GM23338 (cell line): ENCODE measurements at regions not wholly inside any gene's neighbourhood (a gene's known extent, or its start where the extent isn't known, plus 50 kb on each side); places are given as distances from the start of the nearest gene placed in this dataset.

Experiments
- ATAC-seq: fragments of 200-7000 bp; cut with Tn5 transposase; 3 replicates; pipeline ENCODE4 v1.9.1; 2020
- DNase-seq: peaks from one replicate; pipeline ENCODE4 v3.0.0-alpha.2; 2015; ENCODE audit warnings: low spot score
- H2AFZ ChIP-seq: fragments of 200-600 bp; sonication (generic); 2 replicates; pipeline ENCODE4 v1.8.0; 2016; ENCODE audit warnings: antibody characterized with exemption, mild to moderate bottlenecking, moderate library complexity
- H3F3A ChIP-seq: fragments of 200-600 bp; sonication (generic); replicated peaks from 2 replicates; pipeline ENCODE4 v1.8.0; 2017; ENCODE audit warnings: antibody characterized with exemption, mixed run types, low read depth
- H3K27ac ChIP-seq: fragments of 200-600 bp; sonication (generic); 2 replicates; pipeline ENCODE4 v1.6.1; 2016; ENCODE audit warnings: low read depth
- H3K27me3 ChIP-seq: fragments of 200-600 bp; sonication (generic); 2 replicates; pipeline ENCODE4 v1.8.0; 2016; ENCODE audit warnings: mild to moderate bottlenecking, mixed run types, moderate library complexity; ENCODE audit not compliant: insufficient read depth
- H3K36me3 ChIP-seq: fragments of 200-600 bp; sonication (generic); 2 replicates; pipeline ENCODE4 v1.8.0; 2016; ENCODE audit warnings: mild to moderate bottlenecking; ENCODE audit not compliant: insufficient read depth
- H3K4me1 ChIP-seq: fragments of 200-600 bp; sonication (generic); 2 replicates; pipeline ENCODE4 v1.8.0; 2016; ENCODE audit warnings: mild to moderate bottlenecking, moderate library complexity; ENCODE audit not compliant: insufficient read depth
- H3K4me2 ChIP-seq: fragments of 200-600 bp; sonication (generic); 2 replicates; pipeline ENCODE4 v1.7.1; 2017; ENCODE audit warnings: mixed run types
- H3K4me3 ChIP-seq: fragments of 200-600 bp; sonication (generic); 2 replicates; pipeline ENCODE4 v1.6.1; 2016; ENCODE audit warnings: mixed run types
- H3K79me2 ChIP-seq: fragments of 200-600 bp; sonication (generic); replicated peaks from 2 replicates; pipeline ENCODE4 v1.8.0; 2017; ENCODE audit warnings: mild to moderate bottlenecking; ENCODE audit not compliant: insufficient read depth
- H3K9me2 ChIP-seq: fragments of 200-600 bp; sonication (generic); 2 replicates; pipeline ENCODE4 v1.8.0; 2017; ENCODE audit not compliant: insufficient read depth
- H4K20me1 ChIP-seq: fragments of 200-600 bp; sonication (generic); replicated peaks from 2 replicates; pipeline ENCODE4 v1.8.0; 2017; ENCODE audit warnings: mild to moderate bottlenecking; ENCODE audit not compliant: insufficient read depth
- H3K27ac Mint-ChIP-seq: 2 replicates; pipeline ENCODE4 v1.8.0; 2020; ENCODE audit warnings: inconsistent platforms, mild to moderate bottlenecking, moderate library complexity, mixed read lengths
- H3K27me3 Mint-ChIP-seq: 3 replicates; pipeline ENCODE4 v1.8.0; 2022; ENCODE audit warnings: low read depth, mild to moderate bottlenecking, moderate library complexity, mixed read lengths, inconsistent platforms; ENCODE audit not compliant: insufficient read depth, poor library complexity
- H3K36me3 Mint-ChIP-seq: 3 replicates; pipeline ENCODE4 v1.8.0; 2021; ENCODE audit warnings: low read depth, mild to moderate bottlenecking, inconsistent platforms, moderate library complexity, mixed read lengths
- H3K4me1 Mint-ChIP-seq: 3 replicates; pipeline ENCODE4 v1.8.0; 2020; ENCODE audit warnings: mild to moderate bottlenecking, inconsistent platforms, mixed read lengths
- H3K4me3 Mint-ChIP-seq: 3 replicates; pipeline ENCODE4 v1.8.0; 2021; ENCODE audit warnings: moderate library complexity, mild to moderate bottlenecking, inconsistent platforms, mixed read lengths
- H3K9me3 Mint-ChIP-seq: 3 replicates; pipeline ENCODE4 v1.8.0; 2020; ENCODE audit warnings: moderate library complexity, mild to moderate bottlenecking, inconsistent platforms, mixed read lengths
- CREB1 ChIP-seq: fragments of 250-450 bp; sonication (Bioruptor Pico); IDR thresholded peaks from 2 replicates; pipeline ENCODE4 v1.5.0; 2020; ENCODE audit warnings: low read depth, mild to moderate bottlenecking, moderate library complexity
- CTCF ChIP-seq, 2 experiments: fragments of 200-600 bp in 1 of 2; sonication (generic) in 1 of 2; conservative IDR thresholded peaks; 2 replicates each; pipeline versions ENCODE4 v1.5.1 to v1.6.1; 2016 to 2017; ENCODE audit warnings: antibody characterized with exemption in 2 of 2, low read depth in 2 of 2, mild to moderate bottlenecking in 2 of 2, moderate library complexity in 1 of 2
- ETS1 ChIP-seq: IDR thresholded peaks from 2 replicates; pipeline ENCODE4 v1.6.1; 2016; ENCODE audit warnings: antibody characterized with exemption
- EZH2 ChIP-seq: fragments of 200-600 bp; sonication (generic); IDR thresholded peaks from one replicate; pipeline ENCODE4 v1.8.0; 2017; ENCODE audit warnings: antibody characterized with exemption, mild to moderate bottlenecking, low read depth; ENCODE audit not compliant: unreplicated experiment
- EZH2phosphoT487 ChIP-seq: fragments of 200-600 bp; sonication (generic); IDR thresholded peaks from one replicate; pipeline ENCODE4 v1.8.1; 2018; ENCODE audit warnings: antibody characterized with exemption; ENCODE audit not compliant: unreplicated experiment
- JUNB ChIP-seq: IDR thresholded peaks from one replicate; pipeline ENCODE4 v1.6.1; 2016; ENCODE audit warnings: antibody characterized with exemption; ENCODE audit not compliant: unreplicated experiment
- NANOG ChIP-seq: IDR thresholded peaks from 2 replicates; pipeline ENCODE4 v1.6.1; 2016; ENCODE audit warnings: antibody characterized with exemption, borderline replicate concordance
- POLR2AphosphoS5 ChIP-seq: IDR thresholded peaks from 2 replicates; pipeline ENCODE4 v1.6.1; 2016; ENCODE audit warnings: antibody characterized with exemption, low read depth
- STAT1 ChIP-seq: IDR thresholded peaks from one replicate; pipeline ENCODE4 v1.6.1; 2016; ENCODE audit warnings: antibody characterized with exemption; ENCODE audit not compliant: unreplicated experiment
- ZNF114 ChIP-seq: fragments of 250-450 bp; sonication (Bioruptor Pico); IDR thresholded peaks from 2 replicates; pipeline ENCODE4 v1.5.0; 2020; ENCODE audit warnings: mild to moderate bottlenecking, moderate library complexity
- ZNF331 ChIP-seq: fragments of 250-450 bp; sonication (Bioruptor Pico); IDR thresholded peaks from 2 replicates; pipeline ENCODE4 v1.5.0; 2020; ENCODE audit warnings: low read depth, mild to moderate bottlenecking, moderate library complexity
- ZNF462 ChIP-seq: fragments of 250-450 bp; sonication (Bioruptor Pico); IDR thresholded peaks from 2 replicates; pipeline ENCODE4 v1.5.0; 2020; ENCODE audit warnings: mild to moderate bottlenecking, moderate library complexity
- TF ChIP-seq, protein P1 (sequence below): IDR thresholded peaks from one replicate; pipeline ENCODE4 v1.6.1; 2018; ENCODE audit warnings: antibody characterized with exemption; ENCODE audit not compliant: unreplicated experiment

DNA sequence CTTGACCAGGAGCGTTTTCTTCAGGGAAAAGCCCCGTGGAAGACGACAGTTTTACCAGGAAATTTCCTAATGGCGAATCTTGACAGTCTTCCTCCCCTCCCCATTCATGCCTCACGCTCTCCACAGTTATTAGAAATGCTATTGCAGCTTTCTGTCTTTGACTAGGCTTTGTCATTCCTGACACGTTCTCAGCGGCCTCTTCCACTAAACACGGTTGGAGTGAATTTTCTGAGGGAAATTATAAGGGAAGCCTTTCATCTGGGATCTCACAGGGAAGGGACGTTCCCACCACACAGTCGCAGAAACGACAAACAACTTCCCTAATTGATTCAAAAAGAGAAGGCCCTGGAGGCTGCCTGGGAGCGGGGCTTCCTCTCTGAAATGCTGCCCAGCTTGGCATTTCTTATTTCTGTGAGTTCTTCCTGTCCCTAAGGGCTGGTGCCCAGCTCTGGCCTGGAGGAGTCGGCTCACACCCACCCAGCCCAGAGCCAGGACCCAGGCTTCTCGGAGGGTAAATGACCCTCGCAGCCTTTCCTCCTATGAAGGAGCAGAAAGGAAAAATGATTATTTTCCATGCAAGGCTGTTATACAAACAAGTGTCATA is 57.1 kb upstream of the PPP1R26 start:
- H3K4me3 Mint-ChIP-seq: no peak overlapping the region
- no peak for DNase-seq

More for the DNA sequence above, 57.1 kb upstream of the PPP1R26 start:
- no peak overlapping the region for H3K4me2 ChIP-seq
- H3K4me3 ChIP-seq: no peak overlapping the region
- no peak overlapping the region for H3K27ac ChIP-seq
- ATAC-seq: no peak
- H3K27me3 ChIP-seq: no peaks in the 10 kb centered on the region
- Mint-ChIP-seq H3K9me3 (peaks cover 24% of the 10 kb centered on the region), H3K36me3 (peaks cover 7% of the 10 kb centered on the region; the same call in 2 of the 3 replicates), H3K27me3 (peaks cover 9% of the 10 kb centered on the region), H3K4me1 (peaks cover 12% of the 10 kb centered on the region), H3K27ac (no peak overlapping the region)
- H3K9me2 ChIP-seq: peaks cover 3% of the 10 kb centered on the region; the same call in 1 of the 2 replicates
- no peak overlapping the region for H2AFZ ChIP-seq
- TF ChIP-seq JUNB: no peak
- no peak for TF ChIP-seq ZNF331 (CRISPR knock-in tag)
- no peak for TF ChIP-seq EZH2
- no peak for TF ChIP-seq ZNF114 (CRISPR knock-in tag)
- no peak for TF ChIP-seq POLR2AphosphoS5
- no peak for TF ChIP-seq ZNF462 (CRISPR knock-in tag)
- TF ChIP-seq, protein P1, sequence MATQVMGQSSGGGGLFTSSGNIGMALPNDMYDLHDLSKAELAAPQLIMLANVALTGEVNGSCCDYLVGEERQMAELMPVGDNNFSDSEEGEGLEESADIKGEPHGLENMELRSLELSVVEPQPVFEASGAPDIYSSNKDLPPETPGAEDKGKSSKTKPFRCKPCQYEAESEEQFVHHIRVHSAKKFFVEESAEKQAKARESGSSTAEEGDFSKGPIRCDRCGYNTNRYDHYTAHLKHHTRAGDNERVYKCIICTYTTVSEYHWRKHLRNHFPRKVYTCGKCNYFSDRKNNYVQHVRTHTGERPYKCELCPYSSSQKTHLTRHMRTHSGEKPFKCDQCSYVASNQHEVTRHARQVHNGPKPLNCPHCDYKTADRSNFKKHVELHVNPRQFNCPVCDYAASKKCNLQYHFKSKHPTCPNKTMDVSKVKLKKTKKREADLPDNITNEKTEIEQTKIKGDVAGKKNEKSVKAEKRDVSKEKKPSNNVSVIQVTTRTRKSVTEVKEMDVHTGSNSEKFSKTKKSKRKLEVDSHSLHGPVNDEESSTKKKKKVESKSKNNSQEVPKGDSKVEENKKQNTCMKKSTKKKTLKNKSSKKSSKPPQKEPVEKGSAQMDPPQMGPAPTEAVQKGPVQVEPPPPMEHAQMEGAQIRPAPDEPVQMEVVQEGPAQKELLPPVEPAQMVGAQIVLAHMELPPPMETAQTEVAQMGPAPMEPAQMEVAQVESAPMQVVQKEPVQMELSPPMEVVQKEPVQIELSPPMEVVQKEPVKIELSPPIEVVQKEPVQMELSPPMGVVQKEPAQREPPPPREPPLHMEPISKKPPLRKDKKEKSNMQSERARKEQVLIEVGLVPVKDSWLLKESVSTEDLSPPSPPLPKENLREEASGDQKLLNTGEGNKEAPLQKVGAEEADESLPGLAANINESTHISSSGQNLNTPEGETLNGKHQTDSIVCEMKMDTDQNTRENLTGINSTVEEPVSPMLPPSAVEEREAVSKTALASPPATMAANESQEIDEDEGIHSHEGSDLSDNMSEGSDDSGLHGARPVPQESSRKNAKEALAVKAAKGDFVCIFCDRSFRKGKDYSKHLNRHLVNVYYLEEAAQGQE: no peak
- no peak for TF ChIP-seq CREB1
- TF ChIP-seq NANOG: no peak
- TF ChIP-seq ETS1: no peak
- no peak for TF ChIP-seq EZH2phosphoT487
- TF ChIP-seq STAT1: no peak
- no peak for TF ChIP-seq CTCF (conservative IDR thresholded peaks at IDR 0.05; ENCODE audit: low read depth in 2 of 2)
- H3K36me3 ChIP-seq: no peaks in the 10 kb centered on the region
- no peaks in the 10 kb centered on the region for H3K79me2 ChIP-seq
- no peaks in the 10 kb centered on the region for H4K20me1 ChIP-seq
- peaks cover 4% of the 10 kb centered on the region; the same call in 1 of the 2 replicates for H3K4me1 ChIP-seq
- no peaks in the 10 kb centered on the region for H3F3A ChIP-seq
